ENCODE measurements at regions not wholly inside any gene's neighbourhood (a gene's known extent, or its start where the extent isn't known, plus 50 kb on each side); places are given as distances from the start of the nearest gene placed in this dataset.
A peak's percentile ranks its signal among the peaks of the same experiment; 100 is the strongest.

GRCh38 chr19:30227661-30228112, 144.5 kb upstream of the ZNF536 start (continued):
- TF ChIP-seq, protein P1, sequence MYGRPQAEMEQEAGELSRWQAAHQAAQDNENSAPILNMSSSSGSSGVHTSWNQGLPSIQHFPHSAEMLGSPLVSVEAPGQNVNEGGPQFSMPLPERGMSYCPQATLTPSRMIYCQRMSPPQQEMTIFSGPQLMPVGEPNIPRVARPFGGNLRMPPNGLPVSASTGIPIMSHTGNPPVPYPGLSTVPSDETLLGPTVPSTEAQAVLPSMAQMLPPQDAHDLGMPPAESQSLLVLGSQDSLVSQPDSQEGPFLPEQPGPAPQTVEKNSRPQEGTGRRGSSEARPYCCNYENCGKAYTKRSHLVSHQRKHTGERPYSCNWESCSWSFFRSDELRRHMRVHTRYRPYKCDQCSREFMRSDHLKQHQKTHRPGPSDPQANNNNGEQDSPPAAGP (tag by site-specific recombination; IDR thresholded peaks at IDR 0.05) = no peak; the same call in 1 of the 2 replicates
- TF ChIP-seq ZNF449 (tag by site-specific recombination; IDR thresholded peaks at IDR 0.05) (peak; percentile 85), ZNF544 (tag by site-specific recombination; IDR thresholded peaks at IDR 0.05) (no peak), ZNF274 (IDR thresholded peaks at IDR 0.05; ENCODE audit: low read length) (no peak), ZNF274 (tag by site-specific recombination; IDR thresholded peaks at IDR 0.05; ENCODE audit: borderline replicate concordance) (no peak), ZNF184 (tag by site-specific recombination; IDR thresholded peaks at IDR 0.05) (0 out of 2 replicates have a peak, but pooled peaks have one; percentile 55), KLF7 (tag by site-specific recombination; IDR thresholded peaks at IDR 0.05; ENCODE audit: borderline replicate concordance) (peak; percentile 71), ZNF707 (tag by site-specific recombination; IDR thresholded peaks at IDR 0.05) (no peak), ZNF768 (tag by site-specific recombination; IDR thresholded peaks at IDR 0.05) (peak; percentile 54), ZSCAN5A (tag by site-specific recombination; IDR thresholded peaks at IDR 0.05) (0 out of 2 replicates have a peak, but pooled peaks have one; percentile 47), ZNF426 (tag by site-specific recombination; IDR thresholded peaks at IDR 0.05) (no peak), MEIS1 (CRISPR knock-in tag; IDR thresholded peaks at IDR 0.05; ENCODE audit: borderline replicate concordance) (no peak), ZFP3 (tag by site-specific recombination; IDR thresholded peaks at IDR 0.05; ENCODE audit: low read depth) (no peak), ZNF239 (tag by site-specific recombination; IDR thresholded peaks at IDR 0.05) (no peak), ZNF626 (tag by site-specific recombination; IDR thresholded peaks at IDR 0.05) (no peak), ZBTB6 (tag by site-specific recombination; IDR thresholded peaks at IDR 0.05) (no peak), ZNF266 (tag by site-specific recombination; IDR thresholded peaks at IDR 0.05; ENCODE audit: low read depth) (0 out of 2 replicates have a peak, but pooled peaks have one; percentile 10), ZNF692 (tag by site-specific recombination; IDR thresholded peaks at IDR 0.05) (no peak), SCRT1 (tag by site-specific recombination; IDR thresholded peaks at IDR 0.05; ENCODE audit: borderline replicate concordance) (no peak), MZF1 (tag by site-specific recombination; IDR thresholded peaks at IDR 0.05; ENCODE audit: borderline replicate concordance) (peak; percentile 72; the same call in 1 of the 2 replicates), ZBTB8A (tag by site-specific recombination; IDR thresholded peaks at IDR 0.05) (peak; percentile 83), ZNF292 (tag by site-specific recombination; IDR thresholded peaks at IDR 0.05; ENCODE audit: borderline replicate concordance, low read depth) (no peak), ZNF585B (tag by site-specific recombination; IDR thresholded peaks at IDR 0.05) (no peak), ZNF76 (tag by site-specific recombination; IDR thresholded peaks at IDR 0.05; ENCODE audit: borderline replicate concordance, low read depth) (peak; percentile 55; the same call in 1 of the 2 replicates), ZNF558 (tag by site-specific recombination; IDR thresholded peaks at IDR 0.05) (no peak), SALL2 (tag by site-specific recombination; IDR thresholded peaks at IDR 0.05; ENCODE audit: borderline replicate concordance) (no peak), ZNF677 (tag by site-specific recombination; IDR thresholded peaks at IDR 0.05) (0 out of 2 replicates have a peak, but pooled peaks have one; percentile 37), GLI4 (tag by site-specific recombination; IDR thresholded peaks at IDR 0.05) (0 out of 2 replicates have a peak, but pooled peaks have one; percentile 67), ZNF10 (tag by site-specific recombination; IDR thresholded peaks at IDR 0.05) (no peak), ZNF514 (tag by site-specific recombination; IDR thresholded peaks at IDR 0.05) (no peak), ZSCAN23 (tag by site-specific recombination; IDR thresholded peaks at IDR 0.05) (no peak), ZNF48 (tag by site-specific recombination; IDR thresholded peaks at IDR 0.05) (no peak)
- TF ChIP-seq, protein P2, sequence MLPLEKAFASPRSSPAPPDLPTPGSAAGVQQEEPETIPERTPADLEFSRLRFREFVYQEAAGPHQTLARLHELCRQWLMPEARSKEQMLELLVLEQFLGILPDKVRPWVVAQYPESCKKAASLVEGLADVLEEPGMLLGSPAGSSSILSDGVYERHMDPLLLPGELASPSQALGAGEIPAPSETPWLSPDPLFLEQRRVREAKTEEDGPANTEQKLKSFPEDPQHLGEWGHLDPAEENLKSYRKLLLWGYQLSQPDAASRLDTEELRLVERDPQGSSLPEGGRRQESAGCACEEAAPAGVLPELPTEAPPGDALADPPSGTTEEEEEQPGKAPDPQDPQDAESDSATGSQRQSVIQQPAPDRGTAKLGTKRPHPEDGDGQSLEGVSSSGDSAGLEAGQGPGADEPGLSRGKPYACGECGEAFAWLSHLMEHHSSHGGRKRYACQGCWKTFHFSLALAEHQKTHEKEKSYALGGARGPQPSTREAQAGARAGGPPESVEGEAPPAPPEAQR (tag by site-specific recombination; IDR thresholded peaks at IDR 0.05) = no peak
